ENCODE measurements at regions not wholly inside any gene's neighbourhood (a gene's known extent, or its start where the extent isn't known, plus 50 kb on each side); places are given as distances from the start of the nearest gene placed in this dataset.

DNA sequence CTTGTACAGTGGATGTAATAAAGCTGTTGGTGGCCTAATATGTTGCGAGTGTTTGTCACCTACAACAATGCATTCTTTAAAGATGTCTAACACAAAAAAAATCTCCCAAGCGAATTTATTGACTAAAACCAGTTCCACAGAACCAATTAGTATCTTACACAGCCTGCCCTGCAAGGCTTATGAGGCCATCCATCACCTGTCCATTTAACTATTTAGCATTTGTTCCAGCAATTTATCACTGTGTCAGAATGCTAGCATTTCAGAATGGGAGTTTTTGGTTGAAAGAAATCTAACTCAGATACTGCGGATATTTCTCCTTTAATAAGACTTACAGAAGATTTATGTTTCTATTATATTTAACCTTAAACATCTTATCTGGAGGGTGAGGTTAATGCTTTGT lies 831.1 kb upstream of the PRMT6 start:
- Histone ChIP-seq H3K36me3 (replicated peaks in 1 of 2; ENCODE audit: control insufficient read depth in 1 of 2, insufficient read depth in 2 of 2, low read length in 2 of 2) (no peaks in the 10 kb centered on the region), H3K27me3 (ENCODE audit: control insufficient read depth in 2 of 2, insufficient read depth in 2 of 2, low read length in 2 of 2) (no peaks in the 10 kb centered on the region), H4K20me1 (ENCODE audit: insufficient read depth, low read length) (no peaks in the 10 kb centered on the region), H2AFZ (ENCODE audit: insufficient read depth, low read depth, low read length, poor library complexity, severe bottlenecking) (no peak overlapping the region), H3K4me1 (ENCODE audit: control insufficient read depth in 1 of 2, insufficient read depth in 2 of 2, low read length in 2 of 2) (no peaks in the 10 kb centered on the region), H3K4me3 (replicated peaks in 1 of 3; ENCODE audit: low read depth in 2 of 3, low read length in 3 of 3) (no peak overlapping the region), H3K79me2 (ENCODE audit: insufficient read depth, low read length) (no peaks in the 10 kb centered on the region), H3K4me2 (replicated peaks; ENCODE audit: extremely low read depth, low read length, poor library complexity, severe bottlenecking) (no peak overlapping the region), H3K27ac (ENCODE audit: low read depth in 1 of 2, low read length in 2 of 2) (no peak overlapping the region), H3K9ac (ENCODE audit: insufficient read depth, low read length, poor library complexity, severe bottlenecking) (no peak overlapping the region), H3K9me3 (replicated peaks in 1 of 2; ENCODE audit: control insufficient read depth in 1 of 2, insufficient read depth in 1 of 2, low read length in 2 of 2) (no peaks in the 10 kb centered on the region)
- no peak overlapping the region for H3K4me3 Mint-ChIP-seq
- no peak for TF ChIP-seq CTCF (IDR thresholded peaks at IDR 0.05)
- H3K27me3 Mint-ChIP-seq (ENCODE audit: low read depth in 3 of 3) = peaks cover 0 to 1% (median 0%) of the 10 kb centered on the region in 3 donors
- intact Hi-C loops (cut with micrococcal nuclease) = no loop called here
- no peak for DNase-seq
- H3K4me1 Mint-ChIP-seq = no peaks in the 10 kb centered on the region
- no peak overlapping the region for H3K27ac Mint-ChIP-seq
- no peaks in the 10 kb centered on the region for H3K36me3 Mint-ChIP-seq
- H3K9me3 Mint-ChIP-seq = peaks cover 0 to 3% (median 0%) of the 10 kb centered on the region in 7 donors
- 90% methylated on average over 2 of the region's 3 CpGs for WGBS (ENCODE audit: insufficient coverage)

DNA sequence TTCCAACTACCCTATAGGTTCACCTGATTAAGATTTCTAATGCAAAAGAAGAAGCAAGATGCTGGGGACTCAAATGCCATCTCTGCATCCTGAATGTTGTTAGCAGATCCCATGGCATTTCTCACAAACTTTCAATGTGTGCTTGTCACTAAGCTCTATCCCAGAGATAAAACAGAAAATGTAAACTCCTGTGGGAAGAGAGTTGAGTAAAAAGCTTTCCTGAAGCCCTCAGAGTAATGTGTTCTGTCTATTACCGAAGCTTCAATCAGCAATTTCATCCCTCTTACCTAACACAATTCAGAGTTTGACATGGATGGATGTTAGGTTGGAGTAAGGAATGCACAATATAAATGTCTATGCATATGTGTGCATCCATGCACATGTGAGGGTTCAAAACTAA lies 829.9 kb upstream of the PRMT6 start:
- H3K4me3 ChIP-seq (replicated peaks in 1 of 3; ENCODE audit: low read depth in 2 of 3, low read length in 3 of 3) = no peak overlapping the region
- no peaks in the 10 kb centered on the region for H3K36me3 ChIP-seq (replicated peaks in 1 of 2; ENCODE audit: control insufficient read depth in 1 of 2, insufficient read depth in 2 of 2, low read length in 2 of 2)
- H4K20me1 ChIP-seq (ENCODE audit: insufficient read depth, low read length) = no peaks in the 10 kb centered on the region
- no peaks in the 10 kb centered on the region for H3K79me2 ChIP-seq (ENCODE audit: insufficient read depth, low read length)
- no peaks in the 10 kb centered on the region for H3K36me3 Mint-ChIP-seq
- H3K9me3 ChIP-seq (replicated peaks in 1 of 2; ENCODE audit: control insufficient read depth in 1 of 2, insufficient read depth in 1 of 2, low read length in 2 of 2) = no peaks in the 10 kb centered on the region
- H3K4me3 Mint-ChIP-seq = no peak overlapping the region
- H3K4me2 ChIP-seq (replicated peaks; ENCODE audit: extremely low read depth, low read length, poor library complexity, severe bottlenecking) = no peak overlapping the region
- peaks cover 0 to 3% (median 0%) of the 10 kb centered on the region in 7 donors for H3K9me3 Mint-ChIP-seq
- TF ChIP-seq CTCF (IDR thresholded peaks at IDR 0.05) = no peak
- H3K27me3 Mint-ChIP-seq (ENCODE audit: low read depth in 3 of 3) = peaks cover 0 to 1% (median 0%) of the 10 kb centered on the region in 3 donors
- no peak overlapping the region for H2AFZ ChIP-seq (ENCODE audit: insufficient read depth, low read depth, low read length, poor library complexity, severe bottlenecking)
- no CpG with 5 or more reads among the region's 1 CpG for WGBS (ENCODE audit: insufficient coverage)
- no peaks in the 10 kb centered on the region for H3K4me1 ChIP-seq (ENCODE audit: control insufficient read depth in 1 of 2, insufficient read depth in 2 of 2, low read length in 2 of 2)
- no peaks in the 10 kb centered on the region for H3K27me3 ChIP-seq (ENCODE audit: control insufficient read depth in 2 of 2, insufficient read depth in 2 of 2, low read length in 2 of 2)
- H3K4me1 Mint-ChIP-seq = no peaks in the 10 kb centered on the region
- no peak overlapping the region for H3K9ac ChIP-seq (ENCODE audit: insufficient read depth, low read length, poor library complexity, severe bottlenecking)
- intact Hi-C loops (cut with micrococcal nuclease) = no loop called here
- no peak overlapping the region for H3K27ac ChIP-seq (ENCODE audit: low read depth in 1 of 2, low read length in 2 of 2)
- DNase-seq = no peak
- no peak overlapping the region for H3K27ac Mint-ChIP-seq
